ENCODE measurements at regions not wholly inside any gene's neighbourhood (a gene's known extent, or its start where the extent isn't known, plus 50 kb on each side); places are given as distances from the start of the nearest gene placed in this dataset.

DNA sequence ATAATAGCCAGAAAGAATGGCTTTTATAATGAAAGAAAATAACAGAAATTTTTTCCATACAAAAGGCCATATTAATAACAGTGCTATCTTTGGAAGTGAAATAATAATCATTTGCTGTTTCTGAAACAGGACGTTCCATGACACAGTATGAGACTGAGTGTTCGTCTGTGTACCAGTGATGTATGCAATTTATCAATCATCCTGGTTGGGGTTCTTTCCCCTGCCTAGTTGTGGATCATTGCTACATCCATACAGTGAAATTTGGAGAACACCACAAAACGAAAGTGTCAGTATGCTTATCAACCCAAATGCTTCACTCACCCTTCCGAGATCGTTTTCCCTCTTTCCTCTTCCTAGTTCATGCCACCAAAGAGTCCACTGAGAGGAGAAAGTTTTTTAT lies 151.4 kb upstream of the PRDM1 start:
- TF ChIP-seq, protein P1, sequence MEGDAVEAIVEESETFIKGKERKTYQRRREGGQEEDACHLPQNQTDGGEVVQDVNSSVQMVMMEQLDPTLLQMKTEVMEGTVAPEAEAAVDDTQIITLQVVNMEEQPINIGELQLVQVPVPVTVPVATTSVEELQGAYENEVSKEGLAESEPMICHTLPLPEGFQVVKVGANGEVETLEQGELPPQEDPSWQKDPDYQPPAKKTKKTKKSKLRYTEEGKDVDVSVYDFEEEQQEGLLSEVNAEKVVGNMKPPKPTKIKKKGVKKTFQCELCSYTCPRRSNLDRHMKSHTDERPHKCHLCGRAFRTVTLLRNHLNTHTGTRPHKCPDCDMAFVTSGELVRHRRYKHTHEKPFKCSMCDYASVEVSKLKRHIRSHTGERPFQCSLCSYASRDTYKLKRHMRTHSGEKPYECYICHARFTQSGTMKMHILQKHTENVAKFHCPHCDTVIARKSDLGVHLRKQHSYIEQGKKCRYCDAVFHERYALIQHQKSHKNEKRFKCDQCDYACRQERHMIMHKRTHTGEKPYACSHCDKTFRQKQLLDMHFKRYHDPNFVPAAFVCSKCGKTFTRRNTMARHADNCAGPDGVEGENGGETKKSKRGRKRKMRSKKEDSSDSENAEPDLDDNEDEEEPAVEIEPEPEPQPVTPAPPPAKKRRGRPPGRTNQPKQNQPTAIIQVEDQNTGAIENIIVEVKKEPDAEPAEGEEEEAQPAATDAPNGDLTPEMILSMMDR (IDR thresholded peaks at IDR 0.05): no peak
- Histone ChIP-seq H3K9me3 (no peaks in the 10 kb centered on the region), H3K4me3 (no peak overlapping the region), H3K36me3 (ENCODE audit: low read depth) (no peaks in the 10 kb centered on the region), H3K4me1 (ENCODE audit: low read depth) (no peaks in the 10 kb centered on the region)
- intact Hi-C loops (cut with DNase I, micrococcal nuclease): no loop called here
- ATAC-seq (no peak), DNase-seq (no peak)

DNA sequence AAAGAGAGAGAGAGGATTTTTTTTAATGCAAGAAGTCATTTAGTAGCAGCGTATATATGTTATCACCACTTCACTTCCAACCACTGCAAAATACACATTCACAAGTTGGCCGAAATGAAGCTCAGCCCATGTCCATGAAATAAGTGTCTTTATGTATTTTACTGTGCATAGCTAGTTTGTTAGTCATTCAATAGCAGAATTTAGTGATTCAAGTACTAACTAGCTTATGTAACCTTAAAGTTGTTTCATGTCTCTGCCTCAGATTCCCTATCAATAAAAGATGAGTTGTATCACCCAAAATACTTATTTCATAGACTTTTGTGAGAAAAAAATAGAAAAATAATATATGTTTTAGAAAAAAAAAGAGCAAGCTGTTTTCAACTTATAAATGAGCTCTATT lies 153.7 kb upstream of the PRDM1 start:
- Histone ChIP-seq H3K9me3 (no peaks in the 10 kb centered on the region), H3K4me1 (ENCODE audit: low read depth) (no peaks in the 10 kb centered on the region), H3K4me3 (no peak overlapping the region), H3K36me3 (ENCODE audit: low read depth) (no peaks in the 10 kb centered on the region)
- ATAC-seq: no peak
- no peak for DNase-seq
- intact Hi-C loops (cut with DNase I, micrococcal nuclease): no loop called here
- TF ChIP-seq, protein P1 (IDR thresholded peaks at IDR 0.05): no peak

DNA sequence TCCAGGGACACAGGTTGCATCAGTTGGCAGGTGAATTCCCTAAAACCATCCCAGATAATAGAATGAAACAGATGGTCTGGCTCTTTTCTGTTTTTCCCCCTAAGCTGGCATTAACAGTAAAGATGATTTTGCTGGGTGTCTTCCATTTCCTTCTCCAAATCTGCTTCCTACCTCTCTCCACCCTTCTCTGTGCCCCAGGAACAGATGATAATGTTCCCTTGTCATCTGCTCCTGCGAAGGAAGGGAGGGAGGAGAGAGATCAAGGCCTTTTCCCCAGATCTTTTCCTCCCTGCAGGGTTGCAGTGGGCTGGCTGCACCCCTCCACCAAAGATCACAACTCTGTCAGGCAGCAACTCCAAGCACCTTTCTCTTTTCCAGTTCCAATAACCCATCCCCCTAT lies 156.5 kb upstream of the PRDM1 start:
- no peaks in the 10 kb centered on the region for H3K36me3 ChIP-seq (ENCODE audit: low read depth)
- no peaks in the 10 kb centered on the region for H3K4me1 ChIP-seq (ENCODE audit: low read depth)
- H3K4me3 ChIP-seq: no peak overlapping the region
- DNase-seq (no peak), ATAC-seq (no peak)
- intact Hi-C loops (cut with DNase I, micrococcal nuclease): no loop called here
- H3K9me3 ChIP-seq: no peaks in the 10 kb centered on the region
- TF ChIP-seq, protein P1 (IDR thresholded peaks at IDR 0.05): no peak

DNA sequence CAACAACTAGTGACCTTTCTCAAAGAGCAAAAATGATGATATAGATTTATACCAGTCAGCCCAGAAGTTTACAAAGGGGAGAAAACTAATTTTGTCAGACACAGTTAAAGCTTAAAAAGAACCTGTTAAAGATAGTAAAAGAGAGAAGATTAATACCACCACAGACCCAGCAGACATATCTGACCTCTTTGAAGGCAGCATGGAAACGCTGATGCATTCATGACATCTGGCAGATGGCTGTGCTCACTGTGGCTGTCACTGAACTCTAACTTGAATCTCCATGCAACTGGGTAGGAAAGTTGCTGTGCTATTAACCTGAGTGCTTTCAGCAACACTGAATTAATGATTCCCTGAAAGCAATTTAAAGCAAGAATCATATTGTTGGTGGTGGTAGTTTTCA lies 159.8 kb upstream of the PRDM1 start:
- H3K4me1 ChIP-seq (ENCODE audit: low read depth): no peaks in the 10 kb centered on the region
- TF ChIP-seq, protein P1 (IDR thresholded peaks at IDR 0.05): no peak
- ATAC-seq (no peak), DNase-seq (no peak)
- intact Hi-C loops (cut with DNase I, micrococcal nuclease): no loop called here
- H3K4me3 ChIP-seq: no peak overlapping the region
- no peaks in the 10 kb centered on the region for H3K36me3 ChIP-seq (ENCODE audit: low read depth)
- no peaks in the 10 kb centered on the region for H3K9me3 ChIP-seq

DNA sequence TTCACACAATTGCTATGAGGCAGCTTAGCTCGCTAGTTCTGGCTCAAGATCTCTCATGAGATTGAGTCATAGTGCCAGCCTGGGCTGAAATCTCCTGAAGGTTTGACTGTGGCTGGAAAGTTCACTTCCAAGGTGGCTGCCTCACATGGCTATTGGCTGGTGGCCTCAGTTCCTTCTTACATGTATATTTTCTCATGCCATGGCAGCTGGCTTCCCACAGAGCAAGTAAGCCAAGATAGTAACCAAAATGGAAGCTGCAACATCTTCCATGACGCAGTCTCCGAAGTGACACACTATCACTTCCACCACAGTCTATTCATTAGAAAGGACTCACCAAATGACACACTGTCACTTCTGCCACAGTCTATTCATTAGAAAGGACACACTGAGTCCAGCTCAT lies 160.4 kb upstream of the PRDM1 start:
- TF ChIP-seq, protein P1 (IDR thresholded peaks at IDR 0.05): no peak
- intact Hi-C loops (cut with DNase I, micrococcal nuclease): no loop called here
- H3K36me3 ChIP-seq (ENCODE audit: low read depth): no peaks in the 10 kb centered on the region
- H3K4me3 ChIP-seq: no peak overlapping the region
- no peak for ATAC-seq
- DNase-seq: no peak
- no peaks in the 10 kb centered on the region for H3K9me3 ChIP-seq
- no peaks in the 10 kb centered on the region for H3K4me1 ChIP-seq (ENCODE audit: low read depth)

DNA sequence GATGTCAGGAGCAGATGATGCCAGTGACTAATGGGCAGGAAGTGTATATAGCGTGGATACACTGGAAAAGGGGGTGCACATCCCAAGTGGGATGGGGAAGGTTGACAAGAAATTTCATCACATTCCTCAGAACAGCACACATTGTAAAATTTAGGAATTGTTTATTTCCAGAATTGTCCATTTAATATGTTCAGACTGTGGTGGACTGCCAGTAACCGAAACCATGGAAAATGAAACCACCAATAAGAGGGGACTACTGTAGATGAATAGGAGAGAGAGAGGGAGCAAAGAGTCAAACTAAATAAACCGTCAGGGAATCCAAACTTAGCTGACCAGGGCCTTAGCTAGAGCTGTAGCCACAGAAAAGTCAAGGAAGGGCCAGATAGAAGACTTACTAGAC lies 164.4 kb upstream of the PRDM1 start:
- no peaks in the 10 kb centered on the region for H3K36me3 ChIP-seq (ENCODE audit: low read depth)
- intact Hi-C loops (cut with DNase I, micrococcal nuclease): no loop called here
- no peak for ATAC-seq
- no peak for DNase-seq
- no peaks in the 10 kb centered on the region for H3K4me1 ChIP-seq (ENCODE audit: low read depth)
- no peaks in the 10 kb centered on the region for H3K9me3 ChIP-seq
- no peak overlapping the region for H3K4me3 ChIP-seq
- TF ChIP-seq, protein P1 (IDR thresholded peaks at IDR 0.05): no peak

Measured in mucosa of descending colon (tissue), 3 donors.